Muscle of leg (tissue), 3 donors: ENCODE measurements at regions not wholly inside any gene's neighbourhood (a gene's known extent, or its start where the extent isn't known, plus 50 kb on each side); places are given as distances from the start of the nearest gene placed in this dataset.
A peak's percentile ranks its signal among the peaks of the same experiment; 100 is the strongest.
"Not testable (repeated sequence)": the region's sequence is repeated elsewhere in the genome, so short reads cannot be mapped to it uniquely, and the experiment has no call there.

ENCODE experiments used
- DNase-seq: peaks from one replicate; pipeline ENCODE4 v3.0.0; 2013
- H3K27ac ChIP-seq: one replicate; pipeline ENCODE4 v1.5.1; 2013; ENCODE audit warnings: mild to moderate bottlenecking, low read length, control low read depth
- H3K27me3 ChIP-seq: one replicate; pipeline ENCODE4 v1.6.1; 2013; ENCODE audit warnings: low read length; ENCODE audit not compliant: control insufficient read depth, insufficient read depth
- H3K36me3 ChIP-seq: one replicate; pipeline ENCODE4 v1.6.1; 2013; ENCODE audit warnings: low read length; ENCODE audit not compliant: control insufficient read depth, insufficient read depth
- H3K4me1 ChIP-seq: one replicate; pipeline ENCODE4 v1.6.1; 2013; ENCODE audit warnings: low read length; ENCODE audit not compliant: control insufficient read depth, insufficient read depth
- H3K4me3 ChIP-seq: one replicate; pipeline ENCODE4 v1.5.1; 2013; ENCODE audit warnings: low read length, control low read depth
- H3K9me3 ChIP-seq: replicated peaks from 2 replicates; pipeline ENCODE4 v1.6.1; 2013; ENCODE audit warnings: low read depth, low read length; ENCODE audit not compliant: control insufficient read depth
- WGBS: methylation state at CpG from one replicate; pipeline ENCODE4 v1.1.5; 2013; ENCODE audit warnings: missing lambda C conversion rate; ENCODE audit not compliant: insufficient coverage; 5-methylcytosine and 5-hydroxymethylcytosine counted together

DNA sequence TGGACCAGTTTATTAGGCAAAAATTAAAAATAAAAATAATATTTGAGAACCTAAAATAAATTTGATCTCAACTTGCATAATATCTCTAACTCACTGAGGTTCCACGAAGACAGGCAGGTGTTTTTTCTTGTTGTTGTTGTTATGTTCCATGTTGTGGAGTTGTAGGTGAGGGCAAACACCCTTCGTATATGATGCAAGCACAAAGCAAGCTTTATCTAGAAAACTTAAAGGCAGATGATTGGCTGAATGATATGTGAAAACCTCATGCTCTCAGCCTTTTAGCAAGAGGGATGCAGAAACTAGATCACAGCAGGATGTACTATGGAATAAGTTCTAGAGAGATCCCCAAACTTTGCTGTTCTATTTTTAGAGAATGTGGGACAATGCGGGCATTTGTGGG, 502.7 kb downstream of the ETNK1 start:
- Histone ChIP-seq H3K4me3 (no peak overlapping the region), H3K9me3 (no peaks in the 10 kb centered on the region), H3K36me3 (no peaks in the 10 kb centered on the region), H3K27me3 (no peaks in the 10 kb centered on the region), H3K4me1 (no peaks in the 10 kb centered on the region), H3K27ac (no peak overlapping the region)
- DNase-seq, result no peak
- 80% methylated on average over 1 of the region's 3 CpGs for WGBS

DNA sequence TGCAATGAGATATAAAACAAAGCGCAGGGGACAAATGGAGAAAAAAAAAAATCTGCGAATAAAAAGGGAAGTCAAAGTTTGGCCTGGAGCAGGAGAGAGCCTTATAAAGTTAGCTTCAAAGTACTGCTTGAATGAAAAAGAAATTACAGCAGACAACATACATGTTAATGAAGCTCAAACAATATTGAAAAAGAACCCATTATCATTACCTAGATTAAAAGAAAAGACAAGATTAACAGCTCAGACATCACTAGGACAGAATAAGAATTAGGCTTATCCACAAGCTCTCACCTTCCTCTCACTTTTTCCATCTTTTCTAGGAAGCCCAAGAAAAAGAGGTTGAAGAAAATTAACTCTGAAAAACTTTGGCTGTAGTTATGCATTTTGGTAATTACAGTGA, 503.5 kb downstream of the ETNK1 start:
- no peaks in the 10 kb centered on the region for H3K36me3 ChIP-seq
- no peak overlapping the region for H3K4me3 ChIP-seq
- H3K27me3 ChIP-seq, result no peaks in the 10 kb centered on the region
- H3K9me3 ChIP-seq, result no peaks in the 10 kb centered on the region
- no peak overlapping the region for H3K27ac ChIP-seq
- no peaks in the 10 kb centered on the region for H3K4me1 ChIP-seq
- no peak for DNase-seq
- 86% methylated on average over 2 of the region's 2 CpGs for WGBS

DNA sequence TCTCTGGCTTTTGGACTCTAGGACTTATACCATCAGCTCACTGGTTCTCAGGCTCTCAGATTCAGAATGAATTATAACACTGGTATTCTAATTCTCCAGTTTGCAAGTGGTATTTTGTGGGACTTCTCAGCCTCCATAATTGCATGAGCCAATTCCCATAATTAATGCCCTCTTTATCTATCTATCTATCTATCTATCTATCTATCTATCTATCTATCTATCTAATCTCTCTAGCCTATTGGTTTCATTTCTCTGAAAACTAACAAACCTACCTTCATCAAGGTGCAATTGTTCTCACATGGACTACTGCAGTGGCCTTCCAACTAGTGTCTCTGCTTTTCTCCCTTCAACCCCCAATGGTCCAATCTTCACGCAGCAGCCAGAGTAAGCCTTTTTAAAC, 507.4 kb downstream of the ETNK1 start:
- WGBS, result 82% methylated on average over 1 of the region's 1 CpG
- no peak overlapping the region for H3K27ac ChIP-seq
- no peak for DNase-seq
- no peaks in the 10 kb centered on the region for H3K4me1 ChIP-seq
- no peaks in the 10 kb centered on the region for H3K27me3 ChIP-seq
- no peaks in the 10 kb centered on the region for H3K36me3 ChIP-seq
- H3K9me3 ChIP-seq, result no peaks in the 10 kb centered on the region
- no peak overlapping the region for H3K4me3 ChIP-seq

DNA sequence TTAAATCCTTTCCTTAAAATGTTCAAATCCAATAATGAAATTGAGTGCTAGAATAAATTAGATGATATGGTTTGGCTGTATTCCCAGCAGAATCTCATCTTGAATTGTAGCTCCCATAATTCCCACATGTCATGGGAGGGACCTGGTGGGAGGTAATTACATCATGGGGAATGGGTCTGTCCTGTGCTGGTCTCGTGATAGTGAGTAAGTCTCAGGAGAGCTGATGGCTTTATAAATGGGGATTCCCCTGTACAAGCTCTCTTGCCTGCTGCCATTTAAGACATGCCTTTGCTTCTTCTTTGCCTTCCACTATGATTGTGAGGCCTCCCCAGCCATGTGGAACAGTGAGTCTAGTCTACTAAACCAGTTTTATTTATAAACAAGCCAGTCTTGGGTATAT, 508.5 kb downstream of the ETNK1 start:
- Histone ChIP-seq H3K36me3 (no peaks in the 10 kb centered on the region), H3K4me3 (no peak overlapping the region), H3K27ac (no peak overlapping the region), H3K4me1 (no peaks in the 10 kb centered on the region), H3K27me3 (no peaks in the 10 kb centered on the region), H3K9me3 (no peaks in the 10 kb centered on the region)
- no peak for DNase-seq
- no CpG with 5 or more reads among the region's 1 CpG for WGBS

DNA sequence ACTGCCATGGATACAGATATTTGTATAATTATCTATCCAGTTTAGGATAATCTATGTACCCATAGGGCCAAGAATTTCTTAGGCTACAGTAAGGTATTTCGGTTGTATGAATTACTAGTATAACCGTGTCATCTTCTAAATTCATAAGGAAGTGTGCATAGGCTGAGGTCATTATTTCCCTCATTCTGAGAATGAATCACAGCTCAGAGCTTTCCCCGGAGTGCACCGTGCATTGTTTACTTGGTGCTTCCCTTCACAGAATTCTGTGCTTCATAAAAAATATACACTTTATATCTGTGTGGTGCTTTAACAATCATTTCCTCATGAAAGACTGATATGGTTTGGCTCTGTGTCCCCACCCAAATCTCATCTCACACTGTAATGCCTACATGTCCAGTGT, 514.1 kb downstream of the ETNK1 start:
- no peaks in the 10 kb centered on the region for H3K27me3 ChIP-seq
- peaks cover 6% of the 10 kb centered on the region for H3K9me3 ChIP-seq
- no peaks in the 10 kb centered on the region for H3K36me3 ChIP-seq
- H3K4me1 ChIP-seq, result no peaks in the 10 kb centered on the region
- DNase-seq, result no peak
- H3K4me3 ChIP-seq, result no peak overlapping the region
- no peak overlapping the region for H3K27ac ChIP-seq
- WGBS, result no CpG with 5 or more reads among the region's 4 CpGs

DNA sequence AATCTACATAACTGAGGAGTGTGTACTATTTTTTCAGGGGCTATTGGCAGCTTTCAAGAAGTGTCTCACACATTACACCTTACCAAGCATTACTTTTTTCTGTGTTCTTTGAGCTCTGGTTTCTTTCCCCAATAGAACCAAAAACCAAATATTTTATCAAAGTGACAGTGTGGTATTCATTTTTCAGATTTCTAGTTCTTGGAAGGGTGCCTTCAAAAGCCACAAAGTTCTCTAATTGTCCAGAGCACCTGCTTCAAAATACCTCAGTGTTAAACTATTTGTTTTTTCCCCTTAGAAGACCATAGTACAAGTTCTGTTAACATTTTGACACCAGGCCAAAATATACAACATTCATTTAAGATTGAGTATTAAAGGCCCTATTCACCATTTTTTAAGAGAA, 515.7 kb downstream of the ETNK1 start:
- H3K36me3 ChIP-seq, result no peaks in the 10 kb centered on the region

DNA sequence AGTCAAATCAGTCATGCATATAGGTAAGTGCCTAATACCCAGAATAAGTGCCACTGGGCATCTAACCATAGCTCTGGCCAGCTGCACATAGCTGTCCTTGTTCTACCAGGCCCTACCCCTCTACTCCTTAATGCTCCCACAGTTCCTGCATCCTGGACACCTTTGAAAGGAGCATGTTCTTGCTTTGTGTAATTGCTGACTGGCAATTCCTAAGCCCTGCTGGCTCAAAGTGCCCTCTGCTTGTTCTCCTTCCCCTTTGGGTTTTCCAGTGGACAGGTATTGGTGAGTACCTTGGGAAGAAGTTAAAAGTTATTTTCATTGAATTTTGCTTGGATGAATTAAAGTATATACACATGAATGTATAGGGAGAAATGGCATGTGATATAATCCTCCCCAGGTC, 516.4 kb downstream of the ETNK1 start:
- DNase-seq, result no peak
- H3K9me3 ChIP-seq, result peaks cover 18% of the 10 kb centered on the region
- no peaks in the 10 kb centered on the region for H3K36me3 ChIP-seq
- no peaks in the 10 kb centered on the region for H3K27me3 ChIP-seq
- no peak overlapping the region for H3K27ac ChIP-seq
- no peaks in the 10 kb centered on the region for H3K4me1 ChIP-seq
- H3K4me3 ChIP-seq, result no peak overlapping the region

More for the DNA sequence above, 515.7 kb downstream of the ETNK1 start:
- Histone ChIP-seq H3K27me3 (no peaks in the 10 kb centered on the region), H3K4me3 (no peak overlapping the region), H3K27ac (no peak overlapping the region), H3K4me1 (no peaks in the 10 kb centered on the region), H3K9me3 (peaks cover 15% of the 10 kb centered on the region)
- DNase-seq, result no peak

DNA sequence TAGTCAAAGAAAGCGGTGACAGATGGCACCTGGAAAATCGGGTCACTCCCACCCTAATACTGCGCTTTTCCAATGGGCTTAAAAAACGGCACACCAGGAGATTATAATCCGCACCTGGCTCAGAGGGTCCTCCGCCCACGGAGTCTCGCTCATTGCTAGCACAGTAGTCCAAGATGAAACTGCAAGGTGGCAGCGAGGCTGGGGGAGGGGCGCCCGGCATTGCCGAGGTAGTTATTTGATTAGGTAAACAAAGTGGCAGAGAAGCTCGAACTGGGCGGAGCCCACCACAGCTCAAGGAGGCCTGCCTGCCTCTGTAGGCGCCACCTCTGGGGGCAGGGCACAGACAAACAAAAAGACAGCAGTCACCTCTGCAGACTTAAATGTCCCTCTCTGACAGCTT, 521.1 kb downstream of the ETNK1 start:
- not testable (repeated sequence) for H3K27ac ChIP-seq, H3K4me3 ChIP-seq, DNase-seq, H3K27me3 ChIP-seq, H3K36me3 ChIP-seq, H3K4me1 ChIP-seq
- H3K9me3 ChIP-seq, result peaks cover 13% of the 10 kb centered on the region
- WGBS, result 92% methylated on average over 13 of the region's 15 CpGs

DNA sequence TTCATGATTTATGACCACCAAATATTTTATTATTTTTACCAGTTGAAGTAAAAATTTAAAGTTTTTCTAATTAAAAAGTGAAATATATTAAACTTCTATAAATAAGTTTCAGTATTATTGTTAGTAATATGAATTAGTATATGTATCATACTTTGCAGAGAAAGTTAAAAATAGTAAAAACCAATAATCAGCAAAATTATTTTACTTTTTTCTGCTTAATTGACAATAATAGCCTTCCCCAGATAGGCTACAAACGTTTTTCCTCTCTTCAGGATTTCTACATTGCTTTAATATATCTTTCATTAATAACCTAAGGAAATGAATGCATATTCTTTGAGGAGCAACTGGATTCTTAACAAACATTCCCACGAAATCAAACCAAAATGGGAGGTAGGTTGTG, 543.5 kb downstream of the ETNK1 start:
- no peaks in the 10 kb centered on the region for H3K27me3 ChIP-seq
- WGBS, result no CpG with 5 or more reads among the region's 2 CpGs
- no peak for DNase-seq

DNA sequence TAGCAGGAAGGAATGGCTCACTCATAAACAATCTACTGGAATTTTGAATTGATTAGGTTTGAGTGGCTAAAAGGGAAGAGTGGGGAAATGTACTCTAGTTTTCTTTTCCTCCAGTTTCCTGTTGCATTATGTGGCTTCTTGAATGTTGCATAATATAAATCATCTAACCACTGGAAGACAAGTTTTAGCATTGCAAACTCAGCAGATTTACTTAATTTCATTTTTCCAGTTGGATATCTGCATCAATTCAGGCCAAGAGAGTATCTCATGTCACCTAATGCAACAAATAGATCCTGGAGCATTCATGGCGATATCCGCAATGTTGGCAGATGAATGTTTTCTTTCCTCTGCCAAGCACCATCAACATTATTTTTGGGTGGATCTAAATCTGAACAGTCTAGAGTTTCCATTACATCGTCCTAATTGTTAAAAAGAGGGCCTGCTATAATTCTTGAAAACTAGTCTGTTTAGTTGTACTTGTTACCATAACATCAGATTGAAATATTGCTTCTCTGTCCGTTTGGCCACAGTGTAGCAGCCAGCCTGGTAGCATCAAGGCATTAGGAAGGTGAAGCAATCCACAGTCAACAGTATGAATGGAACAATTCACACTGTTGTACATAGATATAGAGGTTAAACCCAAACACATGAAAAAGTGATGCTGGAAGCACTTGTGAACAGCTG, 544.2 kb downstream of the ETNK1 start:
- no peak overlapping the region for H3K4me3 ChIP-seq
- no peaks in the 10 kb centered on the region for H3K36me3 ChIP-seq
- DNase-seq, result peak; percentile 33
- no peaks in the 10 kb centered on the region for H3K4me1 ChIP-seq
- H3K27me3 ChIP-seq, result no peaks in the 10 kb centered on the region
- no peak overlapping the region for H3K27ac ChIP-seq
- peaks cover 2% of the 10 kb centered on the region for H3K9me3 ChIP-seq
- 39% methylated on average over 2 of the region's 4 CpGs for whole genome bisulfite sequencing

More for the DNA sequence above, 543.5 kb downstream of the ETNK1 start:
- Histone ChIP-seq H3K9me3 (peaks cover 2% of the 10 kb centered on the region), H3K36me3 (no peaks in the 10 kb centered on the region), H3K4me3 (no peak overlapping the region), H3K4me1 (no peaks in the 10 kb centered on the region), H3K27ac (no peak overlapping the region)

DNA sequence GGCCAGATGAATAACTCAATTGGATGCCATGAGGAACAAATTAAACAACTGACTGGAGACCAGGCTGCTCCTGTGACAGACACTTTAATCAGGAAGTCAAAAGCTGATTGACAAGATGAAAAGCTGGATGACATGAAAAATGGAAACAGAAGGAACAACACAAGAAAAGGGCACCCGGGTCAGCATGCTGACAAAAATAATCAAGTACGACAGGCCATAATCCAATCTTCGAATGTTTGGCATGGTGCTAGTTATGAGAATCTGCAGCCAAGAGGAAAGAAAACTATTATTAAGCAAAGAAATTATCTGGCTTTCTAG, 544.7 kb downstream of the ETNK1 start:
- Histone ChIP-seq H3K27me3 (no peaks in the 10 kb centered on the region), H3K27ac (no peak overlapping the region), H3K4me1 (no peaks in the 10 kb centered on the region), H3K9me3 (peaks cover 2% of the 10 kb centered on the region), H3K4me3 (no peak overlapping the region), H3K36me3 (no peaks in the 10 kb centered on the region)
- WGBS, result no CpG with 5 or more reads among the region's 3 CpGs
- DNase-seq, result no peak
